Hepatic stellate cell (primary cell): ENCODE measurements at regions not wholly inside any gene's neighbourhood (a gene's known extent, or its start where the extent isn't known, plus 50 kb on each side); places are given as distances from the start of the nearest gene placed in this dataset.
"Not testable (repeated sequence)": the region's sequence is repeated elsewhere in the genome, so short reads cannot be mapped to it uniquely, and the experiment has no call there.

Experiments
- DNase-seq: peaks from one replicate; pipeline ENCODE4 v3.0.0; 2011; ENCODE audit warnings: low spot score

GRCh38 chr14:84894254-84894653, 635.7 kb upstream of the FLRT2 start:
- DNase-seq, result no peak

GRCh38 chr14:84922370-84922769, 607.6 kb upstream of the FLRT2 start:
- DNase-seq, result no peak

GRCh38 chr14:84926656-84927055, 603.3 kb upstream of the FLRT2 start:
- DNase-seq, result no peak

GRCh38 chr14:84927096-84927827, 602.7 kb upstream of the FLRT2 start:
- no peak for DNase-seq

GRCh38 chr14:84929086-84929485, 600.9 kb upstream of the FLRT2 start:
- no peak for DNase-seq

- DNase-seq, result no peak
Measured at GRCh38 chr14:84929834-84930233, 600.1 kb upstream of the FLRT2 start.

- no peak for DNase-seq
Measured at GRCh38 chr14:84937016-84937415, 592.9 kb upstream of the FLRT2 start.

GRCh38 chr14:84937449-84937848, 592.5 kb upstream of the FLRT2 start:
- DNase-seq, result no peak

GRCh38 chr14:84944901-84945300, 585.0 kb upstream of the FLRT2 start:
- not testable (repeated sequence) for DNase-seq

- DNase-seq, result no peak
Measured at GRCh38 chr14:84959851-84960520, 570.0 kb upstream of the FLRT2 start.

- no peak for DNase-seq
Measured at GRCh38 chr14:84961637-84962036, 568.3 kb upstream of the FLRT2 start.

GRCh38 chr14:84963518-84963917, 566.4 kb upstream of the FLRT2 start:
- DNase-seq, result no peak

GRCh38 chr14:84965279-84965678, 564.7 kb upstream of the FLRT2 start:
- no peak for DNase-seq

- no peak for DNase-seq
Measured at GRCh38 chr14:84969501-84969900, 560.4 kb upstream of the FLRT2 start.

GRCh38 chr14:84975241-84975902, 554.6 kb upstream of the FLRT2 start:
- no peak for DNase-seq

GRCh38 chr14:84976805-84977204, 553.1 kb upstream of the FLRT2 start:
- no peak for DNase-seq

GRCh38 chr14:84987042-84987441, 542.9 kb upstream of the FLRT2 start:
- DNase-seq, result no peak

- no peak for DNase-seq
Measured at GRCh38 chr14:84988357-84988756, 541.6 kb upstream of the FLRT2 start.

- DNase-seq, result no peak
Measured at GRCh38 chr14:84991021-84991420, 538.9 kb upstream of the FLRT2 start.

- no peak for DNase-seq
Measured at GRCh38 chr14:84998216-84998615, 531.7 kb upstream of the FLRT2 start.

GRCh38 chr14:85002846-85003245, 527.1 kb upstream of the FLRT2 start:
- no peak for DNase-seq

GRCh38 chr14:85003805-85004204, 526.1 kb upstream of the FLRT2 start:
- DNase-seq, result no peak

- no peak for DNase-seq
Measured at GRCh38 chr14:85009506-85009905, 520.4 kb upstream of the FLRT2 start.
